ENCODE measurements at regions not wholly inside any gene's neighbourhood (a gene's known extent, or its start where the extent isn't known, plus 50 kb on each side); places are given as distances from the start of the nearest gene placed in this dataset.

- no peak overlapping the region for H3K27ac ChIP-seq
- WGBS, 2 donors, result 88 to 92% methylated on average over 1 of the region's 1 CpG
- no peak for ATAC-seq
- no peak overlapping the region for H3K4me3 ChIP-seq
- no peak for TF ChIP-seq CTCF (IDR thresholded peaks at IDR 0.05)
- no peaks in the 10 kb centered on the region for H3K27me3 ChIP-seq
- intact Hi-C loops (cut with DNase I), result no loop called here
- peaks cover 0 to 50% (median 13%) of the 10 kb centered on the region in 11 donors for H3K9me3 ChIP-seq
- no peaks in the 10 kb centered on the region for H3K4me1 ChIP-seq
- no peak for DNase-seq
- no peaks in the 10 kb centered on the region for H3K36me3 ChIP-seq
Measured at GRCh38 chr11:72513411-72513810, 79.1 kb upstream of the CLPB start.

GRCh38 chr11:72512956-72513355 is 78.6 kb upstream of the CLPB start:
- Histone ChIP-seq H3K4me1 (no peaks in the 10 kb centered on the region), H3K36me3 (no peaks in the 10 kb centered on the region), H3K9me3 (peaks cover 0 to 52% (median 13%) of the 10 kb centered on the region in 11 donors), H3K27me3 (no peaks in the 10 kb centered on the region), H3K27ac (no peak overlapping the region), H3K4me3 (no peak overlapping the region)
- intact Hi-C loops (cut with DNase I), result no loop called here
- 84 to 85% methylated on average over 3 of the region's 3 CpGs for WGBS, 2 donors
- no peak for TF ChIP-seq CTCF (IDR thresholded peaks at IDR 0.05)
- no peak for ATAC-seq
- DNase-seq, result no peak

- Histone ChIP-seq H3K9me3 (peaks cover 0 to 61% (median 16%) of the 10 kb centered on the region in 11 donors), H3K27me3 (no peaks in the 10 kb centered on the region), H3K27ac (no peak overlapping the region), H3K36me3 (no peaks in the 10 kb centered on the region), H3K4me1 (no peaks in the 10 kb centered on the region), H3K4me3 (no peak overlapping the region)
- ATAC-seq (no peak), DNase-seq (no peak)
- intact Hi-C loops (cut with DNase I), result no loop called here
- no peak for TF ChIP-seq CTCF (IDR thresholded peaks at IDR 0.05)
Measured at GRCh38 chr11:72511393-72512047, 77.2 kb upstream of the CLPB start.

GRCh38 chr11:72507050-72507449 is 72.7 kb upstream of the CLPB start:
- no peak overlapping the region for H3K4me3 ChIP-seq
- no peak for TF ChIP-seq CTCF (IDR thresholded peaks at IDR 0.05)
- H3K9me3 ChIP-seq, result peaks cover 0 to 65% (median 12%) of the 10 kb centered on the region in 11 donors
- no peaks in the 10 kb centered on the region for H3K27me3 ChIP-seq
- WGBS, 2 donors, result 88 to 95% methylated on average over 2 of the region's 2 CpGs
- no peaks in the 10 kb centered on the region for H3K36me3 ChIP-seq
- intact Hi-C loops (cut with DNase I), result no loop called here
- no peak overlapping the region for H3K27ac ChIP-seq
- no peak for ATAC-seq
- H3K4me1 ChIP-seq, result no peaks in the 10 kb centered on the region
- DNase-seq, result no peak
